ENCODE measurements at regions not wholly inside any gene's neighbourhood (a gene's known extent, or its start where the extent isn't known, plus 50 kb on each side); places are given as distances from the start of the nearest gene placed in this dataset.

GRCh38 chr7:121560267-121560990 lies 164.3 kb upstream of the FAM3C start:
- H3K79me2 ChIP-seq (ENCODE audit: control insufficient read depth, insufficient read depth, low read length), result no peaks in the 10 kb centered on the region
- H3K4me2 ChIP-seq (ENCODE audit: insufficient read depth, low read length), result no peak overlapping the region
- H3K9me1 ChIP-seq (replicated peaks; ENCODE audit: control insufficient read depth, extremely low read depth, insufficient read depth, low read length), result no peaks in the 10 kb centered on the region
- intact Hi-C loops (cut with micrococcal nuclease) (no loop called here), dilution Hi-C loops (cut with MboI; ENCODE audit: extremely low pct_ligation_motif_present, low sequenced_read_pairs) (no loop called here)
- H2AFZ ChIP-seq (ENCODE audit: low read depth, low read length), result no peak overlapping the region
- H3K9me3 ChIP-seq (replicated peaks; ENCODE audit: control insufficient read depth, insufficient read depth, low read length), result no peaks in the 10 kb centered on the region
- H4K20me1 ChIP-seq (replicated peaks; ENCODE audit: control insufficient read depth, extremely low read depth, insufficient read depth, low read length), result no peaks in the 10 kb centered on the region
- H3K27me3 ChIP-seq (ENCODE audit: control insufficient read depth in 2 of 2, insufficient read depth in 2 of 2, low read length in 2 of 2), result no peaks in the 10 kb centered on the region
- H3K27ac ChIP-seq (ENCODE audit: insufficient read depth, low read depth, low read length), result no peak overlapping the region
- no TSS peak for BruUV-seq (replicated peaks)
- no peak for DNase-seq (ENCODE audit: low read depth, low spot score)
- H3K4me1 ChIP-seq (ENCODE audit: control insufficient read depth, extremely low read depth, insufficient read depth, low read length), result no peaks in the 10 kb centered on the region
- no peak for TF ChIP-seq EZH2 (IDR thresholded peaks at IDR 0.05; ENCODE audit: borderline replicate concordance, low read depth, low read length, severe bottlenecking)
- no peak for TF ChIP-seq MYC (IDR thresholded peaks at IDR 0.05; ENCODE audit: low read depth, low read length)
- TF ChIP-seq POLR2A (IDR thresholded peaks at IDR 0.05; ENCODE audit: low read depth, low read length), result no peak
- no peak for TF ChIP-seq CTCF (IDR thresholded peaks at IDR 0.05; ENCODE audit: extremely low read depth in 1 of 2, insufficient read depth in 1 of 2, low read depth in 1 of 2, low read length in 2 of 2)
- TF ChIP-seq POLR2AphosphoS5 (IDR thresholded peaks at IDR 0.05; ENCODE audit: insufficient read depth, low read depth, low read length), result no peak
- TF ChIP-seq MAX (IDR thresholded peaks at IDR 0.05; ENCODE audit: insufficient read depth, insufficient read length), result no peak
- no peak for TF ChIP-seq GATA2 (IDR thresholded peaks at IDR 0.05; ENCODE audit: insufficient read depth, insufficient read length, low read depth, low read length)
- no peak for TF ChIP-seq FOS (IDR thresholded peaks at IDR 0.05; ENCODE audit: borderline replicate concordance, insufficient read depth, low read length)
- no peak for TF ChIP-seq JUN (IDR thresholded peaks at IDR 0.05; ENCODE audit: borderline replicate concordance, insufficient read depth, insufficient read length, low read depth)
- no peaks in the 10 kb centered on the region for H3K36me3 ChIP-seq (ENCODE audit: control insufficient read depth in 2 of 2, extremely low read depth in 1 of 2, insufficient read depth in 2 of 2, low read length in 2 of 2)
- POLR2A ChIA-PET, result no interaction called here
- no peak for FAIRE-seq
- H3K4me3 ChIP-seq (replicated peaks in 1 of 3; ENCODE audit: insufficient read depth in 1 of 3, low read depth in 1 of 3, low read length in 3 of 3), result no peak overlapping the region
- CTCF ChIA-PET, result interaction anchor here (1.3 to 2.4 kb wide), 3 partner anchors 16 to 434 kb away, joined by 3 to 12 read pairs (median 9); no protein-coding TSS in a partner anchor
- H3K9ac ChIP-seq (replicated peaks; ENCODE audit: extremely low read depth, insufficient read depth, low read length), result no peak overlapping the region
